Fibroblast of skin of right biceps (primary cell): ENCODE measurements at regions not wholly inside any gene's neighbourhood (a gene's known extent, or its start where the extent isn't known, plus 50 kb on each side); places are given as distances from the start of the nearest gene placed in this dataset.
"Not testable (repeated sequence)": the region's sequence is repeated elsewhere in the genome, so short reads cannot be mapped to it uniquely, and the experiment has no call there.

Experiments used
- DNase-seq: peaks from one replicate; pipeline ENCODE4 v3.0.0-alpha.2; 2013

DNA sequence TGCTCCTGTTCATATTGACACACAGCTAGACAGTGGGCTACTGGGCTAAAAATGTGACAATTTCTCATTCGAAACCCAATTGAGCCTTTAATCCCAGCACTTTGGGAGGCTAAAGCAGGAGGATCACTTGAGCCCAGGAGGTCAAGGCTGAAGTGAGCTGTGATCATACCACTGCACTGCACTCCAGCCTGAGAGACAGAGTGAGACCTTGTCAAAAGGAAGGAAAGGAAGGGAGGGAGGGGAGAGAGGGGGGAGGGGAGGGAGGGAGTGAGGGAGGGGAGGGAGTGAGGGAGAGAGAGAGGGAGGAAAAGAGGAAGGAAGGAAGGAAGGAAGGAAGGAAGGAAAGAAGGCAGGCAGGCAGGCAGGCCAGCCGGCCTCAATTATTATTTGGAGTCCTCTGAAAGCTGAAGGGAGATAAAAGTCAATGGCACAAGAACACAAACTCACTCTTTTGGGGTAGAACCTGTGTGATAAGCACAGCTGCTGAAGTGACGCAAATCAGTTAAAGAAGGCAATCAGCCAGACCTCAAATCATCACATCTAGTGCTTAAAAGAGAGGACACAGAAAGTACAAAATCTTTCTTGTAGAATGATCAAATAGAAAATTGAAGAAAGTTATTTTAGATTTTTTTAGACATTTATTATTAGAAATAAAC lies 98.1 kb downstream of the CCDC71L start:
- no peak for DNase-seq

DNA sequence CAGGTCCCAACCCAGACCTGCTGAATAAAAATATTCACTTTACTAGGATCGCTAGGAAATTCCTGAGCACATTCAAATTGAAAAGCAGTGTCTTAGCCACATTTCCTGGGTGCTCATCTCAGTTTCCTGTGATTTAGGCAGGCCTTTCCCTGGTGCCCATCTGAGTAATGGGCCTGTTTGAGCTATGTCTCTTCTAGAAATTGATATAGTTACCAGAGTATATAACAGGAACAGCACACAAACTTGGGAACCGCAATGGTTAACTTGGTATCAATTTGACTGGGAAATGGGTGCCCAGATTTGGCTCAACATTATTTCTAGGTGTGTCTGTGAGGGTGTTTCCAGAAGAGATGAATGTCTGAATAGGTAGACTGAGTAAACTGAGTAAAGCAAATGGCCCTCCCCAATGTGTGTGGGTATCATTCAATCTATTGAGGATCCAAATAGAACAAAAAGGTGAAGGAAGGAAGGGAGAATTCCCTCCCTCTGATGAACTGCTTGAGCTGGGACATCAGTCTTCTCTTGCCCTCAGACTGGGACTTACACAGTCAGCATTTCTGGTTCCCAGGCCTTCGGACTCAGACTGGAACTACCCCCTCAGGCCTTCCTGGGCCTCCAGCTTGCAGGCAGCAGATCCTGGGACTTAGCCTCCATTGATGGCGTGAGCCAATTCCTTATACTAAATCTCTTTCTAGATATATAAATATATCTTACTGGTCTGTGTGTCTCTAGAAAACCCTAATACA lies 99.1 kb downstream of the CCDC71L start:
- no peak for DNase-seq

DNA sequence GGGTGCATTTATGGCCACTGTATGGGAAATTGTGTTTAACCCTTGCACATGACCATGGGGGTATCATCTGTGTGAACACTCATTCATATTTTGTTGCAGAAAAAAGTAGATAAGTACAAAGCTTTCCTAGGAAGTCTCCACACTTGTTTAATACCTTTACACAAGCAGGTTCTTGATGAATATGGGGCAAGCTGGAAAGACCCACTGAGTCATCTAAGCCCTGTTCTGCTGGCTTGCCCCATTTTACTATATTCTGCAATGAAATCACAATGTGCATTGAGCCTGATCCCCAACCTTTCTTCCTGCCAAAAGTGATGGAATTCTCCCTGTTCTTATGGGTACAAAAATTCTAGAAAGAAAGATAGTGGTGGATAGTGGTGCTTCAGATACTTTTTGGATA lies 99.8 kb downstream of the CCDC71L start:
- no peak for DNase-seq

DNA sequence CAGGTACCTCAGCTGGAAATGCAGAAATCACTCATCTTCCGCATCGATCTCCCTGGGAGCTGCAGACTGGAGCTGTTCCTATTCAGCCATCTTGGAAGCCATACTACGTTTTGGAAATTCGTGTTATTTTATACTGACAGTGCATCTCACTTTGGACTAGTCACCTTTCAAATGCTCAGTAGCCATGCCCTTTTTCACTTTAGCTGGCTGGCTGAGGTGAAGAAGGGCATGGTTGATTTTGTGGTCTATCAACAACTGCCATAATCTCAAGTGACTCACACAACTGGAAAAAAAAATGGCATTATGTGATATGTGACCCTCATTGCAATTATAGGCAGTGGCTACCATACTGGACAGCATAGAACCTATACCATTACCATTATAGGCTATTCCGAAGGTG lies 100.5 kb downstream of the CCDC71L start:
- DNase-seq: no peak

DNA sequence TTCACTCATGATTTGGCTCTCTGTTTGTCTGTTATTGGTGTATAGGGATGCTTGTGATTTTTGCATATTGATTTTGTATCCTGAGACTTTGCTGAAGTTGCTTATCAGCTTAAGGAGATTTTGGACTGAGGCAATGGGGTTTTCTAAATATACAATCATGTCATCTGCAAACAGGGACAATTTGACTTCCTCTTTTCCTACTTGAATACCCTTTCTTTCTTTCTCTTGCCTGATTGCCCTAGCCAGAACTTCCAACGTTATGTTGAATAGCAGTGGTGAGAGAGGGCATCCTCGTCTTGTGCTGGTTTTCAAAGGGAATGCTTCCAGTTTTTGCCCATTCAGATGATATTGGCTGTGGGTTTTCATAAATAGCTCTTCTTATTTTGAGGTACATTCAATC lies 104.7 kb downstream of the CCDC71L start:
- not testable (repeated sequence) for DNase-seq

DNA sequence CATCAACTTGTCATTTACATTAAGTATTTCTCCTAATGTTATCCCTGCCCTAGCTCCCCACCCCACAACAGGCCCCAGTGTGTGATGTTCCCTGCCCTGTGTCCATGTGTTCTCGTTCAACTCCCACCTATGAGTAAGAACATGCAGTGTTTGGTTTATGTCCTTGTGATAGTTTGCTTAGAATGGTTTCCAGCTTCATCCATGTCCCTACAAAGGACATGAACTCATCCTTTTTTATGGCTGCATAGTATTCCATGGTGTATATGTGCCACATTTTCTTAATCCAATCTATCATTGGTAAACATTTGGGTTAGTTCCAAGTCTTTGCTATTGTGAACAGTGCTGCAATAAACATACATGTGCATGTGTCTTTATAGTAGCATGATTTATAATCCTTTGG lies 106.3 kb downstream of the CCDC71L start:
- not testable (repeated sequence) for DNase-seq

DNA sequence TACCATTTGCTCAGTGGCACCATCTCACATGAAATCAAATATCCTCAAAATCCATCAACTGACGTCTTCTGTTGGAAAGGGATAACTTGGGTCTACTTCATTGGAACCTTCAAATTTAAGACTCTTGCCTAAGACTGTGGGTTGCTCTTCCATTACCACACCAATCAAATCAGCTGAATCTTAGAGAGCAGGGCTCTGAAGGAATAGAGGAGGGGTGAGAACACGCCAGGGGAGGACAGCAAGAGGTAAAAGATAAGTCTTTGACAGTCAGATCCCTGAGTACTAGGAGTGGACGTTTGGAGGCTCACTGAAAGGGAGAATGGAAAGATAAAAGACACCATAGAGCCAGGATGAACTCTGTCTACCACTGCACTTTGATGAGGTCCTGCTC lies 107.5 kb downstream of the CCDC71L start:
- DNase-seq: no peak

DNA sequence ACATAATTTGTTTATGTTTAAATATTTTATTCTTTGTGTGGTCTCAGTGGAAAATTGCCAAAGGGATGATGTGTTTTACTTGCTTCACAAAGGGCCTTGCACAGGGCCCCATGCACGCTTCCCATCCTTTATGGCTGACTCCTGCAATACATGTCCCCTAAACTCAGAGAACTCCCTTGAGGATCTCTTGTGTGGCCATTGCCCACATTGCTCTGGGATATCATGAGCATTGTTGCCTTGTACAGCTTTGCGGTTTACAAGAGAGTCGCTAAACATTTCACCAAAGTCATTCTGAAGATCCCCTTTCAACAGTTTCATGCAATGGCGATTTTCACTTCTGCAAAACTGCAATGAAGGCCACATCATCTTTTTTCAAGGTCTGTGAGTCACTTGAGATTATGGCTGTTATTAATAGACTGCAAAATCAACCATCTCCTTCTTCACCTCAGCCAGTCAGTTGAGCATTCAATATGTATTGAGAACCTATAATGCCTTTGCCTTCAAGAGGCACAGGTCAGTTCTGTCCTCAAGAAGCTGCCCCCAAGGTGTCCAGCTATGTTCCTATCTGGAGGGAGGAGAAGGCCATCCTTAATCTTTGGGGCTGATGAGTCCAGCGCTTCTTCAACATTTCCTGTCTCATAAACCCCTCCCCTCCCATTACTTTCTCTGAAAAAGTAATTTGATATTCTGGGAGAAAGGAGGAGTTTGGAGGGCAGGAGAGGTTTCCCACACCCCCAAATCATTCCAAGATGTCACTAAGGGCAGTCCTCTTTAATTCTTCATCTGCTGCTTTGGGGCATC lies 108.1 kb downstream of the CCDC71L start:
- DNase-seq: peak; percentile 23

DNA sequence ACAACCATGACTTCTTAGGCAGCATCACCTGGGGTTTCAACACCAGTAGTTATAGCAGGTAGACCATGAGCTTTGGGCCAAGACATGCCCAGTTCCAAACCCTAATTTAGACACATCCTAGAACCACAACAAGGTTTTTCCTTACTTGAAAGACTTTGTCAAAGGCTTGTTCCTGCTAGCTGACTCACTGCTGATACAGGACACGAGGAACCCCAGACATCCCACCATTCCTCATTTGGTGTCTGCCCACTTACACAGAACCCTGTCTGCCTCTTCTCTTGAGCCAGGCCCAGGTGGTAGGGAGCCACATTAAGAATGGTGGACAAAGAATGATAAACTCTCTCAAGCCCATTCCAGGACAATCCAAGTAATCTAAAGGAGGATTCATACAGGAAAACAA lies 109.0 kb downstream of the CCDC71L start:
- no peak for DNase-seq

DNA sequence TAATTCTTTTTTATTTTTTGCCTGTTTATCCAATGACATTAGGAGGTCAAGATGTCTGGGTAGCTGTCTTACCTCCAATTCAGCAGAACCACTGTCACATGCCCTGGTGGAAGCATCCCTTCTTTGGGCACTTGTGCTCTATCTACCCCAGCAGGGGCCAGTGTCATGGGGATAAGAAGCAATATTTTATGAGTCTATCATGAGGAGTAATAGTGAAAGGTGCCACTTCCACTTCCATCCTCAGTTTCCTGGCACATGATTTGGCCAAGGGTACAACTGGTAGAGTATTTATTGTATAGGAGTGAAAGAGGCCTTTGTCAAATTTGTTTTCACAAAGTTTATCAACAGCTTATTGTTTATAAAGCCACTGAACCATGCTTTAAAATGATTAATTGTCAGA lies 112.5 kb downstream of the CCDC71L start:
- no peak for DNase-seq

DNA sequence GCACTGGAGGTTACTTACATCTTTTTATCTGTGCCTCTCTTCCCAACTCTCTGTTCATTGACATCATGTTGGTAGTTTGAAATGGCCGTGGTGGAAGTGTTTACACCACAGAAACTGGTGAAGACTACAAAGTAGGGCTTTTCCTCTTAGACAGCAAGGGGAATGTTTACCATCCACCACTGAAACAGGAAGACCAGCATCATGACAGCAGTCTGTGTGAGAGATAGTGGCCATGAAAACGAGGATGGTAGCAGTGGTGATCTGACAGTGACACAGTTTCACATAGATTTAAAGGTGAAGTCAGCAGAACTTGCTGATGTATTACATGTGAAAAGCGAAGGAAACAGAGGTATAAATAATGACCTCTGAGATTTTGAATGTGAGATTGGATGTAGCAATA lies 115.7 kb downstream of the CCDC71L start:
- no peak for DNase-seq

DNA sequence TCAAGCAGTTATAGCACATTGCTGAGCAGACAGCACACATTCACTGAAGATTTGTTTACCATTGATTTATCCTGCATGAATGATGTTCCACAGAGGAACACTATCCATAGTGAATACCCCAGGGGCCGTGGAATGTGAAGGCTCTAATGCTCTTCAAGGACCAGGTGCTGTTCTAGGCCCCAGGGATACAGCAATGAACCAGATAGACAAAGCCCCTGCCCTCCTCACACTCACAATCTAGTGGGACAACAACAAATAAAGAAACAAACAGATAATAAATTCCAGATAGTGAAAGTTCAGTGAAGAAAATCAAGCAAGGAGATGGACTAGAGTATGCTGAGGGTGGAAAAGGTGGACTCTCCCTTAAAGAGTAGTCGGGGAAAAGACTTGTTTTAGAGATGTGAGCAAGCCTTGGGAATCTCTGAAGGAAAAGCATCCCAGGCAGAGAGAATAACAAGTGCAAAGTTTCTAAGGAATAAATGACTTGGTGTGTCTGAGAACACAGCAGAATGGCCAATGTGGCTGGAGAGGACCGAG lies 117.7 kb downstream of the CCDC71L start:
- DNase-seq: no peak

DNA sequence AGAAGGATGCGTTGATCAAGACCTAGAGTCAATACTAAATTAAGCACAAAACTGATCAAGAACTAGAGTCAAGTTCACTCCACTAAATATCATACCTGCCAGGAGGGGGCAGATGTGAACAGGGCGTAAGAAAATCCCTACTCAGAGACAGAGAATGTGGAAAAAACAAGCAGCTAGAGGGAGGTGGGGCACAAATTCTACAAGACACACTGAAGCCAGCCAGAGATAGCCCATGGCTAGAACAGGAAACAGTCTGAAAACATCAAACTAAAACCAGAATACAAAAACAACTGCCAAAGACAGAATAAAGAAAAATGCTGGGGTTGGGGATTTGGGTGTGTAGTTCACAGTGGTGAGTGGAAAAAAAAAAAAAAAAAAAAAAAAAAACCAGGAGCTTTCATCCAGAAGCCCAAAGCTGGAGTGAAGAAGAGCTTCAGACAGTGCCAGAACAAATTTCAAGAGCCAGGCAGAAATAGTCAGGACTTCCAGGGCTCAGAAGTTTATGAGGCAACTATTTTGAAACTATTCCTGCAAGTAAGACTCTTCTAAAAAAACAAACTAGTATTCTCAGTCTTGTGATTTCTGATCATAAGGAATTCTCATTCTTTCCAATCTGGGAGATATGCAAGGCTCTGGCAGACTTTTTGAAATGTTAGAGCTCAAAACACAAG lies 118.3 kb downstream of the CCDC71L start:
- DNase-seq: peak; percentile 89

DNA sequence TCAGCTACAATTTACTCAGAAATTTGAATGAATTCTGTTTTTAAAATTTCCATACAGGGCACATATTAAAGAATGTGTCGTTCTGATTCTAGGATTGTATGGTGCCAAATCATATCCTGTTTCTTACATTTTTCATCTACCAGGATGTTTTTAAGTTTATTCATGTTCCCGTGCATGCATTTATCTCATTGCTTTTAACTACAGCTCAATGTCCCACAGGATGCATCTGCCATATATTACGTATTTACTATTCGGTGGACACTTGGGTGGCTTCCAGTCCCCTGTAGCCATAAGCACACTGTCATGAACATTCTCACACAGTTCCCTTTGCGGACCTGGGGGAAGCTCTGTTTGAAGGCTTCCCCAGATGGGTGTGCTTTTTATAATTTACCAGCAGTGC lies 122.3 kb downstream of the CCDC71L start:
- peak; percentile 19 for DNase-seq

DNA sequence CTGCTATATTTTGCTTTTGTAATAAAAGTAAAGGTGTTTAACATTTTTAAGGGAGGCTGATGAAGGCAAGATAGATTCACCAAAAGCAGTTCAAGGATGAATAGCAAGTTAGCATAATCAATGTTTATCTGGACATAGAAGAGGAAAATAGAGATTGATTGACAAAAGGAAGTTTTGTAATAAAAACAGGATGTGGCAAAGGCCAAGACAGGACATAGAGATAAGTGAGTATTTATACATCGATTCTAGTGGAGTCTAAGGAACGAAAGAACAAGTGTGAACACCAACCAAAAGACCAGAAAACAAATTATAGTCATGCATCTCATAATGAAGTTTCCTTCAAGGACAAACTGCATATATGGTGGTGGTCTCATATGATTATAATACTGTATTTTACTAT lies 123.8 kb downstream of the CCDC71L start:
- DNase-seq: no peak

DNA sequence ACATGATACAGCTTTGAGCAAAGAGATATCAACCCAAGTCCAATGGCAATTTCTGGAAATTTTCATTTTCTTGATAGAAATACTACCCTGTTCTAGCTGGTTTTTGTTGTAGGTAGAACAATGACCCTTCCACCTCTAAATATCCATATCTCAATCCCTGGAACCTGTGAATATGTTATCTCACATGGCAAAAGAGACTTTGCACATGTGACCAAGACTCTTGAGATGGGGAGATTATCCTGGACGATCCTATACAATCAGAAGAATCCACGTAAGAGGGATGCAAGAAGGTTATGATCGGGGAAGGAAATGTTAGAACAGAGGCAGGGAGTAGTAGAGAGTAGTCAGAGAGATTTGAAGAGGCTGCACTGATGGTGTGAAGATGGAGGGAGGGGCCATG lies 124.9 kb downstream of the CCDC71L start:
- DNase-seq: no peak

DNA sequence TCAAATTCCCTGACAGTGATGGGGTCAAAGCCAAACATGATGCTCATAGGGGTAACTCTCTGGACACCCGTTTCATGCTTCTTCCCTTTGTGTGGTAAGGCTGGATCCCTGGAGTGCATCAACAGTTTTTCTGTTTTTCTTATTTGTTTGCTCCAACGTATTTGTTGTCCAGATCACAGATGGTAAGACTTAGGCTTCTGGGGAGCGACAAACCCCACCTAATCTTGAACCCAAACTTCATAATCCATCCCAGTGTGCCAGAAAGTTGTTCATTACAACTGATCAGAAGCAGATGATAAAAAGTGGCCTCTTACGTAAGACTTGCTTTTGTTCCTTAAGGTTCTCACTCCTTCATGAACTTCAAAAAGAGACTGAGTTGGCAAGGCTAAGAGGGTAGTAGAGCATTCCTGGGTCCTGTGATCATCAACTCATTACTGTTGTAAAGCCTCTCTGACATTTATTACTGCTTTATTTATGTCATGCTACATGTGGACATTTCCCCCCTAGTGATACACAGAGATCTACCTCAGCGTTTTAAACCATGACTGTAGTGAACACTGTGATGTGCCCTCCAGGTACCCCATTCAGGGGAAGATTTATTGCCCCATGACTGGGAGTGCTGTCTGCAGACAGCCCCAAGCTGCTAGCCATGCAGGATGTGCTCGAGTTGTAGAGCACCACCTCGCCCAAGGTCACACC lies 125.6 kb downstream of the CCDC71L start:
- peak; percentile 14 for DNase-seq

DNA sequence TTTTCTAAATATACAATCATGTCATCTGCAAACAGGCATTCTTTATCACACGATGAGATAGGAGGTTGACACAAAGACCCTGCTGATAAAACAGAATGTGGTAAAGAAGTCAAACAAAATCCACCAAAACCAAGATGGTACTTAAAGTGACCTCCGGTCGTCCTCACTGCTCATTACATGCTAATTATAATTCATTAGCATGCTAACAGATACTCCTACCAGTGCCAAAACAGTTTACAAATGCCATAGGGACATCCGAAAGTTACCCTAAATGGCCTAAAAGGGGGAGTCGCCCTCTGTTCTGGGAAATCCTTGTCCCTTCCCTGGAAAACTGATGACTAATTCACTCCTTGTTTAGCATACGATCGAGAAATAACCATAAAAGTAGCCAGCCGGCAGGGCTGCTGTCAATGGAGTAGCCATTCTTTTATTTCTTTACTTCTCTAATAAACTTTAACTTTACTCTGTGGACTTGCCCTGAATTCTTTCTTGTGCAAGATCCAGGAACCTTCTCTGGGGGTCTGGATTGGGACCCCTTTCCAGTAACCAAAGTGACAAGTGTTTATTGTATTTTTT lies 126.6 kb downstream of the CCDC71L start:
- DNase-seq: no peak

DNA sequence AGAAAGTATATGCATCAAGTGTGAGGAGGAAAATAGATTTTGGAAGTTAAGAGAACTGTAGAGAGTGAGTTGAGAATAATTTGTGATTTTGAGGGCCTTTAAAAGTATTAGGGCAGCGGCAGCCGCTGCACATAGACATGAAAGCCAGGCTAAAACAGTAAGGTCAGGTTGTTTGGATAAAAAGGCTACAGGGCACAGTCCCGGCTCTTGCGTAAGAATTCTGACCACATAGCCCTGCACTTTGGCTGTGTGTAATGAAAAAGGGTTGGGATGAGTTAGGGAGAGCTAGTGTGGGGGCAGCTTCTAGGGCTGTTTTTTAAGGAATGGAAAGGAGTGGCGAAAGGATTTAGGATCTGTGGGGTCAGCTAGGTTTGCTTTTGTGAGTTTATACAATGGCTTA lies 130.8 kb downstream of the CCDC71L start:
- not testable (repeated sequence) for DNase-seq

DNA sequence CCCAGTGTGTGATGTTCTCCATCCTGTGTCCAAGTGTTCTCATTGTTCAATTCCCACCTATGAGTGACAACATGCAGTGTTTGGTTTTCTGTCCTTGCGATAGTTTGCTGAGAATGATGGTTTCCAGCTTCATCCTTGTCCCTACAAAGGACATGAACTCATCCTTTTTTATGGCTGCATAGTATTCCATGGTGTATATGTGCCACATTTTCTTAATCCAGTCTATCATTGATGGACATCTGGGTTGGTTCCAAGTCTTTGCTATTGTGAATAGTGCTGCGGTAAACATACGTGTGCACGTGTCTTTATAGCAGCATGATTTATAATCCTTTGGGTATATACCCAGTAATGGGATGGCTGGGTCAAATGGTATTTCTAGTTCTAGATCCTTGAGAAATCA lies 134.3 kb downstream of the CCDC71L start:
- DNase-seq: not testable (repeated sequence)

DNA sequence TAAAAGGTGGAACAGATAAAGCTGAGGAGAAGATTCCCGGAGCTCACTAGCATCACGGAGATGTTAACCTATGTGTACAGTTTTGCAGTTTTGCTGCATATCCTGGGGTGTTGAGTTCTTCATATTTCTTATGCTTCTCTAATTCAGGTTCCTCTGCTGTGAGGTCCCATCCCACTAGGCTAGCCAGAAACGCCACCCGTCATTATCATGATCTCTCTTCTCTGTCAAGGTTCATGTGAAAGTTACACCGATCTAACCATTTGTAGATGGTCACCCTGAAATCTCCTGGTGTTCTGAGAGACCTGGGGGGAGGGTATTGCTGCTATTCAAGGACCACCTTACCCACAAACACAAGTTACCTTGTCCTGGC lies 136.3 kb downstream of the CCDC71L start:
- DNase-seq: no peak

DNA sequence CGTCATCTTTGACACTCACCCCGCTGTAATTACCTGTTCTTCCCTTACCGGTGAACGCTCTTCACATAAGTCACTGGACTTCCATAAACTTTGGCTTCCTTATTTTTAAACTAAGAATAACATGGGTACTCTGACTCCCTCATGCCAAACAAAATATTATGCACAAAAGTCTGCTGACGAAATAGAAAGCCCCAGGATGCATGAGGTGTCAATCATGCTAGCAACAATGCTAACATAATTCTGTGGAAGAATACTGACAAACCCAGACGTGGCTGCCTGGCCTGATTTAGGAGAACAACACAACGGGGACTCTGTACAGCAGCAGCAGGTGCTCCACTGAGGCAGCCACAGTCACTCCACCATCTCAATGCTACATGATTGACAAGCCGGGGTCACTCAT lies 137.5 kb downstream of the CCDC71L start:
- no peak for DNase-seq
